Gastrocnemius medialis (tissue), 4 donors: ENCODE measurements at regions not wholly inside any gene's neighbourhood (a gene's known extent, or its start where the extent isn't known, plus 50 kb on each side); places are given as distances from the start of the nearest gene placed in this dataset.

Experiments used
- CTCF ChIP-seq, 5 experiments: fragments of 450-650 bp in 3 of 5; fragments of 200-600 bp in 2 of 5; sonication (generic) in 2 of 5; IDR thresholded peaks in 4 of 5; conservative IDR thresholded peaks in 1 of 5; 1 replicate in 4 of 5; 2 replicates in 1 of 5; pipeline ENCODE4 v1.5.1; 2016 to 2019; ENCODE audit warnings: antibody characterized with exemption in 5 of 5, mild to moderate bottlenecking in 3 of 5, moderate library complexity in 3 of 5
- POLR2A ChIP-seq, 2 donors: fragments of 450-650 bp; IDR thresholded peaks; one replicate each; pipeline ENCODE4 v1.6.1; 2017; ENCODE audit warnings: antibody characterized with exemption in 2 of 2, mild to moderate bottlenecking in 2 of 2, moderate library complexity in 2 of 2

DNA sequence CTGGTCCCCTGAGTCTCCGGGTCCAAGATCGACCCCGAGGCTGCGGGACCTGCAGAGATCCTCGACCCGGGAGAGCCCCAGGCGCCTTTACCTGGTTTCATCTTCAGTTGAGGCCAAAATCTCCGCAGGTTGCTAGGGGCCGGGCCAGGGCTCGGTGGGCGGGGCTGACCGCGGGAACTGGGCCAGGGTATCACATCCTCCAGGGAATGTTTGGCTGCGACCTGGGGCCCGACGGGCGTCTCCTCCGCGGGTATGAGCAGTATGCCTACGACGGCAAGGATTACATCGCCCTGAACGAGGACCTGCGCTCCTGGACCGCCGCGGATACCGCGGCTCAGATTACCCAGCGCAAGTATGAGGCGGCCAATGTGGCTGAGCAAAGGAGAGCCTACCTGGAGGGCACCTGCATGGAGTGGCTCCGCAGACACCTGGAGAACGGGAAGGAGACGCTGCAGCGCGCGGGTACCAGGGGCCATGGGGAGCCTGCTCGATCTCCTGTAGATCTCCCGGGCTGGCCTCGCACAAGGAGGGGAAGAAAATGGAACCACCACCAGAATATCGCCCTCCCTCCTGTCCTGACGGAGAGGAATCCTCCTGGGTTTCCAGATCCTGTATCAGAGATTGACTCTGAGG lies 53.8 kb upstream of the POLR1H start:
- TF ChIP-seq CTCF (IDR thresholded peaks at IDR 0.05 in 4 of 5, conservative IDR thresholded peaks at IDR 0.05 in 1 of 5): no peak
- TF ChIP-seq POLR2A (IDR thresholded peaks at IDR 0.05): no peak
